ENCODE measurements at regions not wholly inside any gene's neighbourhood (a gene's known extent, or its start where the extent isn't known, plus 50 kb on each side); places are given as distances from the start of the nearest gene placed in this dataset.

- Histone ChIP-seq H3K9me3 (ENCODE audit: insufficient read depth, low read length) (no peaks in the 10 kb centered on the region), H2AFZ (ENCODE audit: low read depth, low read length, severe bottlenecking) (no peak overlapping the region), H3K9ac (ENCODE audit: low read length) (no peak overlapping the region), H3K36me3 (ENCODE audit: low read length) (no peaks in the 10 kb centered on the region), H3K27ac (ENCODE audit: low read depth, low read length) (no peak overlapping the region), H3F3A (ENCODE audit: insufficient read depth) (no peaks in the 10 kb centered on the region), H3K79me2 (ENCODE audit: insufficient read depth, low read length) (no peaks in the 10 kb centered on the region), H3K4me3 (ENCODE audit: insufficient read depth, low read length, poor library complexity, severe bottlenecking) (no peak overlapping the region), H3K9me2 (replicated peaks; ENCODE audit: insufficient read depth, low read length) (no peaks in the 10 kb centered on the region), H3K27me3 (ENCODE audit: low read length) (no peaks in the 10 kb centered on the region), H4K20me1 (ENCODE audit: low read depth, low read length) (no peaks in the 10 kb centered on the region), H3K4me2 (ENCODE audit: low read depth, low read length, poor library complexity, severe bottlenecking) (no peak overlapping the region)
- TF ChIP-seq CTCF (IDR thresholded peaks at IDR 0.05; ENCODE audit: insufficient read depth, low read length, poor library complexity, severe bottlenecking) (no peak), EZH2phosphoT487 (conservative IDR thresholded peaks at IDR 0.05; ENCODE audit: low read length) (no peak)
Measured at GRCh38 chr7:19242246-19242645, 97.0 kb upstream of the FERD3L start.

- H3K9me2 ChIP-seq (replicated peaks; ENCODE audit: insufficient read depth, low read length): no peaks in the 10 kb centered on the region
- no peaks in the 10 kb centered on the region for H3K79me2 ChIP-seq (ENCODE audit: insufficient read depth, low read length)
- no peak overlapping the region for H3K9ac ChIP-seq (ENCODE audit: low read length)
- H3K4me3 ChIP-seq (ENCODE audit: insufficient read depth, low read length, poor library complexity, severe bottlenecking): no peak overlapping the region
- no peak overlapping the region for H3K27ac ChIP-seq (ENCODE audit: low read depth, low read length)
- H3K9me3 ChIP-seq (ENCODE audit: insufficient read depth, low read length): no peaks in the 10 kb centered on the region
- no peaks in the 10 kb centered on the region for H3K36me3 ChIP-seq (ENCODE audit: low read length)
- no peak for TF ChIP-seq EZH2phosphoT487 (conservative IDR thresholded peaks at IDR 0.05; ENCODE audit: low read length)
- TF ChIP-seq CTCF (IDR thresholded peaks at IDR 0.05; ENCODE audit: insufficient read depth, low read length, poor library complexity, severe bottlenecking): no peak
- H4K20me1 ChIP-seq (ENCODE audit: low read depth, low read length): no peaks in the 10 kb centered on the region
- no peak overlapping the region for H3K4me2 ChIP-seq (ENCODE audit: low read depth, low read length, poor library complexity, severe bottlenecking)
- no peaks in the 10 kb centered on the region for H3F3A ChIP-seq (ENCODE audit: insufficient read depth)
- H2AFZ ChIP-seq (ENCODE audit: low read depth, low read length, severe bottlenecking): no peak overlapping the region
- no peaks in the 10 kb centered on the region for H3K27me3 ChIP-seq (ENCODE audit: low read length)
Measured at GRCh38 chr7:19239951-19240350, 94.7 kb upstream of the FERD3L start.

GRCh38 chr7:19235680-19236079 lies 90.5 kb upstream of the FERD3L start:
- H3K4me3 ChIP-seq (ENCODE audit: insufficient read depth, low read length, poor library complexity, severe bottlenecking): no peak overlapping the region
- H3F3A ChIP-seq (ENCODE audit: insufficient read depth): no peaks in the 10 kb centered on the region
- H3K9me3 ChIP-seq (ENCODE audit: insufficient read depth, low read length): no peaks in the 10 kb centered on the region
- H3K27ac ChIP-seq (ENCODE audit: low read depth, low read length): no peak overlapping the region
- H2AFZ ChIP-seq (ENCODE audit: low read depth, low read length, severe bottlenecking): no peak overlapping the region
- no peak overlapping the region for H3K4me2 ChIP-seq (ENCODE audit: low read depth, low read length, poor library complexity, severe bottlenecking)
- no peaks in the 10 kb centered on the region for H3K79me2 ChIP-seq (ENCODE audit: insufficient read depth, low read length)
- TF ChIP-seq CTCF (IDR thresholded peaks at IDR 0.05; ENCODE audit: insufficient read depth, low read length, poor library complexity, severe bottlenecking) (no peak), EZH2phosphoT487 (conservative IDR thresholded peaks at IDR 0.05; ENCODE audit: low read length) (no peak)
- H3K36me3 ChIP-seq (ENCODE audit: low read length): no peaks in the 10 kb centered on the region
- no peaks in the 10 kb centered on the region for H4K20me1 ChIP-seq (ENCODE audit: low read depth, low read length)
- H3K9ac ChIP-seq (ENCODE audit: low read length): no peak overlapping the region
- H3K27me3 ChIP-seq (ENCODE audit: low read length): no peaks in the 10 kb centered on the region
- no peaks in the 10 kb centered on the region for H3K9me2 ChIP-seq (replicated peaks; ENCODE audit: insufficient read depth, low read length)
